ENCODE measurements at regions not wholly inside any gene's neighbourhood (a gene's known extent, or its start where the extent isn't known, plus 50 kb on each side); places are given as distances from the start of the nearest gene placed in this dataset.

DNA sequence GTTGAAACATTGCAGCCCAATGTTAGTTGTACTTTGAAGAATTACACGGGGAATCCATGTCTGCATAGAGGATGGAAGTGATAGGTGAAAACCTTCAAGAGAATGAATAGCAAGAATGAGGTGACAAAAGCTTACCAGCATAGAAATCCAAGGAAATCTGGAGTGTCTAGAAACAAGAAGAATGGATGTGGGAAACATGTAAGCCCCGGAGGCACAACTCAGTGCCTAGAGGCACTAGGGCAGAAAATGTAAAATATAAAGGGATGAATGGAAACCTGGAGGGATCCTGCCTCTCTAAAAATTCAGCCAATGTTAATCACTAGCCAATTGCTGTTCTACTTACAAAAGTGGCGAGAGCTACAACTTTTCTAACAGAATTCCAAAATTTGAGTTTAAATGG is 619.0 kb downstream of the TBL1XR1 start:
- no peak for TF ChIP-seq CTCF (optimal IDR thresholded peaks at IDR 0.05 in 1 of 3, IDR thresholded peaks at IDR 0.05 in 1 of 3, conservative IDR thresholded peaks at IDR 0.05 in 1 of 3; ENCODE audit: extremely low read depth in 1 of 3, insufficient read depth in 2 of 3, low read length in 3 of 3)
- TF ChIP-seq EZH2 (IDR thresholded peaks at IDR 0.05; ENCODE audit: low read length) = no peak
